Activated naive CD4-positive, alpha-beta T cell treated with anti-CD3 and anti-CD28 coated beads, Interleukin-2, amount 10 ng/mL, durations not matched to agents 7 days and 5 days (primary cell): ENCODE measurements at regions not wholly inside any gene's neighbourhood (a gene's known extent, or its start where the extent isn't known, plus 50 kb on each side); places are given as distances from the start of the nearest gene placed in this dataset.
"Not testable (repeated sequence)": the region's sequence is repeated elsewhere in the genome, so short reads cannot be mapped to it uniquely, and the experiment has no call there.

ENCODE experiments used
- CTCF ChIA-PET: fragments of 350-600 bp; sonication (Branson Sonifier 250); formaldehyde crosslinking; loops from one replicate; lab custom pipeline; 2021; ENCODE audit warnings: antibody characterized with exemption; lab: Charles Lee
- DNase-seq: peaks from one replicate; pipeline ENCODE4 v3.0.0-alpha.2; 2020
- H3K27ac Mint-ChIP-seq: one replicate; pipeline ENCODE4 v1.8.0; 2021; ENCODE audit warnings: mild to moderate bottlenecking, moderate library complexity, mixed read lengths
- H3K27me3 Mint-ChIP-seq: one replicate; pipeline ENCODE4 v1.8.0; 2021; ENCODE audit warnings: mild to moderate bottlenecking, mixed read lengths
- H3K36me3 Mint-ChIP-seq: one replicate; pipeline ENCODE4 v1.8.0; 2021; ENCODE audit warnings: mixed read lengths
- H3K4me1 Mint-ChIP-seq: one replicate; pipeline ENCODE4 v1.8.0; 2021; ENCODE audit warnings: mixed read lengths
- H3K4me3 Mint-ChIP-seq: one replicate; pipeline ENCODE4 v1.8.0; 2021; ENCODE audit warnings: mild to moderate bottlenecking, moderate library complexity, mixed read lengths
- H3K9me3 Mint-ChIP-seq: one replicate; pipeline ENCODE4 v1.8.0; 2021; ENCODE audit warnings: mixed read lengths

DNA sequence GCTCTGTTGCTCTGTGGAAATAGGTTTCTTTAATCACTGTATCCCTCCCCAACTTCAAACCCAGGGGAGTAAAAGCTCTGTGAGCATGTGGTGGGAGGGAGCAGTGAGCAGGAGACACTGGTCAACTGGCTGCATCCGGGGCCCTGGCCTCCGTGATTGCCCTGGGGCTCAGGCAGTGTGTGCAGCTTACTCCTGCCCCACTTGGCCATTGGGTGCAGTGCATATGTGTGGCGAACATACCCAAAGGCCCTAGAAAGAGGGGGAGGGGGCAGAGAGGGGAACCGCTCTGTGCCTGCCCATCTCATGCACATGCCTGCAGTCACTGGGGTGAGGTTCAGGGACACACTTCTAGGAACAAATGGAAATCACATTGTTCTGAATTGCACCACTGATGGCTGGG, 378.7 kb downstream of the ZBBX start:
- Mint-ChIP-seq H3K4me3 (no peak overlapping the region), H3K27me3 (no peaks in the 10 kb centered on the region), H3K4me1 (no peaks in the 10 kb centered on the region), H3K9me3 (peaks cover 10% of the 10 kb centered on the region), H3K36me3 (no peaks in the 10 kb centered on the region), H3K27ac (no peak overlapping the region)
- CTCF ChIA-PET, result no interaction called here
- no peak for DNase-seq

DNA sequence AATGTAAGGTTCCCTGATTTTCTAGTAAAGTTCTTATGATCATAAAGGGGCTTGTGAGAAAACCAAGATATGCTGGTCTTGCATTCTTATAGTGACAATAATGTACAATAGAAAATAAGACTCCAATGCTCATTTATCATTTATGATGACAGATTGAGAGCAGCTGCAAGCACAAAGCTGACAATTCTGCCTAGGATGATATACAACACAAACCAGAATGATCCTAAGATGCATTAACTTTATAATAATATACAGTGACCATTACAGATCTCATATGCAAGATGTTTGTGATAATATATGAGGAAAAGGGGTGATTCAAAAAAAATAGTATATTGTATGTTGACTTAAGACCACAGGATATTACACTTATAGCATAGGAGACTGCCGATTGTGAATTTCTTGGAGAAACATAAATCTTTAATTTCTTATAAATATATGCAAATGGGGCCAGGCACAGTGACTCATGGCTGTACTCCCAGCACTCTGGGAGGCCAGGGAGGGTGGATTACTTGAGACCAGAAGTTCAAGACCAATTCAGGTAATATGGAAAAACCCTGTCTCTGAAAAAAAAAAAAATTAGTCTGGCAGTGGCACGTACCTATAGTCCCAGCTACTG, 387.0 kb downstream of the ZBBX start:
- no peaks in the 10 kb centered on the region for H3K36me3 Mint-ChIP-seq
- H3K4me1 Mint-ChIP-seq, result no peaks in the 10 kb centered on the region
- CTCF ChIA-PET, result no interaction called here
- H3K27ac Mint-ChIP-seq, result no peak overlapping the region
- no peaks in the 10 kb centered on the region for H3K27me3 Mint-ChIP-seq
- H3K9me3 Mint-ChIP-seq, result no peaks in the 10 kb centered on the region
- no peak for DNase-seq
- no peak overlapping the region for H3K4me3 Mint-ChIP-seq

DNA sequence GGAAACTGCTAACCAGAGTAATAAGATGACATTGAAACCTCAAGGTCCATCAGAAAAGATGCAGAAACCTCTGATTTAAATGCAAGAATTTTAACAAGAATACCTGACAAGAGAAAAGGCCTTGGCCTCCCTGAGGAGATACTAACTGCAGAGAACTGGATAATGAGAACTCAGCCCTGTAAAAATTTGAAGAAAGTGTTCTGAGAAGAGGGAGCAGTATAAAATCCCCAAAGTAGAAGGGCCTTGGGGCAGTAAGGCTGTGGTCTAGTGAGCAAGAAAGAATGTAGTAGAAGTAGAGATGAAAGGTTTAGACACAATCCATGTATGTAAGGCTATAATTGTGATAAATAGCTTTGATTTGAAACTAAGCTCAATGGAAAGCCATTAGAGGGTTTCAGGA, 394.1 kb downstream of the ZBBX start:
- Mint-ChIP-seq H3K4me1 (no peaks in the 10 kb centered on the region), H3K27ac (no peak overlapping the region), H3K36me3 (no peaks in the 10 kb centered on the region), H3K27me3 (no peaks in the 10 kb centered on the region), H3K9me3 (no peaks in the 10 kb centered on the region), H3K4me3 (no peak overlapping the region)
- CTCF ChIA-PET, result interaction anchor here (0.7 kb wide), 1 partner anchor 110 kb away, joined by 3 read pairs; no protein-coding TSS in a partner anchor
- no peak for DNase-seq

DNA sequence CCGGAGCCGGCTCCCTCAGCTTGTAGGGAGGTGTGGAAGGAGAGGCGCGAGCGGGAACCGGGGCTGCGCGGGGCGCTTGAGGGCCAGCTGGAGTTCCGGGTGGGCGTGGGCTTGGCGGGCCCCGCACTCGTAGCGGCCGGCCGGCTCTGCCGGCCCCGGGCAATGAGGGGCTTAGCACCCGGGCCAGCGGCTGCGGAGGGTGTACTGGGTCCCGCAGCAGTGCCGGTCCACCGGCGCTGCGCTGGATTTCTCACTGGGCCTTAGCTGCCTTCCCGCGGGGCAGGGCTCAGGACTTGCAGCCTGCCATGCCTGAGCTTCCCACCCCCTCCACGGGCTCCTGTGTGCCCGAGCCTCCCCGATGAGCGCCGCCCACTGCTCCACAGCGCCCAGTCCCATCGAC, 404.3 kb downstream of the ZBBX start:
- H3K27me3 Mint-ChIP-seq, DNase-seq, H3K9me3 Mint-ChIP-seq, H3K4me3 Mint-ChIP-seq, H3K27ac Mint-ChIP-seq, H3K36me3 Mint-ChIP-seq, H3K4me1 Mint-ChIP-seq, CTCF ChIA-PET: not testable (repeated sequence)

DNA sequence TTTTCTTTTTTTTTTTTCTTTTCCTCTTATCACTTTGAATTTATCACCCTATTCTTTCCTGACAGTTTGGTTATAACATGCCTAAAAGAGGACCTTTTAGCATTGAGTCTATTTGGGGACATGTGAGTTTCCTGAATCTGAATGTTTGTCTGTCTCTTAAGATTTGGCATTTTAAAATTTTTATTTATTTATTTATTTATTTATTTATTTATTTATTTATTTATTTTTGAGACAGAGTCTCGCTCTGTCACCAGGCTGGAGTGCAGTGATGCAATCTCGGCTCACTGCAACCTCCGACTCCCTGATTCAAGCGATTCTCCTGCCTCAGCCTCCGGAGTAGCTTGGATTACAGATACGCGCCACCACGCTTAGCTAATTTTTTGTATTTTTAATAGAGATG, 412.4 kb downstream of the ZBBX start:
- H3K27me3 Mint-ChIP-seq, CTCF ChIA-PET: not testable (repeated sequence)

DNA sequence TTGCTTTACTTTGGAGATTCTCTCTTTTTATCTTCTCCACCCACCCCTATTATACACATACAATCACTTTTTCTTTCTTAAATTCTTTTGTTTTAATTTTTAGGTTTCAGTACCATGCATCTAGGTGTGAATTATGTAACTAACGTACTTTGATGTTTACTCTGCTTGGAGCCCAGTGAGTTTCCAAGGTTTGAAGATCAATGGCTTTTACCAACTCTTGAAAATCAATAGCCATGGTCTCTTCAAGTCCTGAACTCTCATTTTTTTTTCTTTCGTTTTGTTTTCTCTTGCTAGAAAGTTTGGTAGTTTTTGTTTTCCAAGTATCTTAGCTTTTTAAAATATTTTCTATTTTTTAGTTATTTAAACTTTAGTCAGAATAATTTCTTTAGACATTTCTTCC, 417.2 kb downstream of the ZBBX start:
- H3K36me3 Mint-ChIP-seq, result no peaks in the 10 kb centered on the region
- CTCF ChIA-PET, result no interaction called here

More for the DNA sequence above, 412.4 kb downstream of the ZBBX start:
- not testable (repeated sequence) for DNase-seq, H3K36me3 Mint-ChIP-seq, H3K4me3 Mint-ChIP-seq, H3K9me3 Mint-ChIP-seq, H3K27ac Mint-ChIP-seq, H3K4me1 Mint-ChIP-seq

DNA sequence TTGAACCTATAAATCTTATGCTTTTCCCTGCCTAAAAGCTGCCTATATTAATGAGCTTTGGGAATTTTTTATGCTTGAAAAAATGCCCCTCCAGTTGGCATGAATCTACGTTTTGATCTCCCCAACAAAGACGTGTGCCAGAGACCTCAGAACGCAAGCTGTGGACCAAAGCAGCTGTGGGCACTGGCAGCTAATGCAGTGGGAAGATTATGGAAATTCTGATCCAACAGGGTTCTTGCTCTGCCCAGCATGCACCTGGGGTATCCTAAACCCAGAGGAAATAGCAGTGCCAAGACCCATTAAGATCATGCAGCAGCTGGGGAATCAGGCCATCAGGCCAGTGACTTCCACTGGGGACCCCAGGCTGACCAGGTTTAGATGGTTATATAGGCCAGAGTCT, 423.0 kb downstream of the ZBBX start:
- Mint-ChIP-seq H3K4me3 (no peak overlapping the region), H3K4me1 (no peaks in the 10 kb centered on the region)

More for the DNA sequence above, 417.2 kb downstream of the ZBBX start:
- no peak for DNase-seq
- Mint-ChIP-seq H3K4me1 (no peaks in the 10 kb centered on the region), H3K27me3 (no peaks in the 10 kb centered on the region), H3K4me3 (no peak overlapping the region), H3K27ac (no peak overlapping the region), H3K9me3 (no peaks in the 10 kb centered on the region)

DNA sequence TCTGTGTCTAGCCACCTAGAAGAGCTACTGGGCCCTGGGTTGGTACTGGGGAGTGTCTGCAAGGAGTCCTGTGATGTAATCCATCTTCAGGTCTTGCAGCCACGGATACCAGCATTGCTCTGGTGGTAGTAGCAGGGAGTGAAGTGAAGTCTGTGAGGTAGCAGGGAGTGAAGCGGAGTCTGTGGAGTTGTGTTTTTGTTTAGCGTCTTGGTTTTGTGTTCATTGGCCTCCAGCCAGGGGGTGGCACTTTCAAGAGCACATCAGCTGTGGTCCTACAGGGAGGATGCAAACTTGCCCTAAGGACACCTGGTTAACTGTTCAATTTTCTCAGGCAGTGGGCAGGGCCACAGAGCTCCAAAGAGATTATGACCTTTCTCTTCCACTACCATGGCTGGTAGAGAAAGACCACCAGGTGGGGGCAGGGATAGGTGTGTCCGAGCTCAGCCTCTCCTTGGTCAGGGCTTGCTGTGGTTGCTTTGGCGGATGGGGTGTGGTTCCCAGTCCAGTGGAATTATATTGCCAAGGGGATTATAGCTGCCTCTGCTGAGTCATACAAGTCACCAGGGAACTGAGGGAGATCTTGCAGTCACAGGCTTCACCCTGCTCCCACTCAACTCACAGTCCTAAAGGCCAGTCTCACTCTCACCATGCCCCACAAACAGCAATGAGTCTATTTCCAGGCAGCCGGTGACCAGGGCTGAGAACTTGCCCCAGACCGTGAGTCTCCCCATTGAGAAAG, 424.7 kb downstream of the ZBBX start:
- H3K4me1 Mint-ChIP-seq, result no peaks in the 10 kb centered on the region
- DNase-seq, result no peak
- no peak overlapping the region for H3K27ac Mint-ChIP-seq
- H3K9me3 Mint-ChIP-seq, result peaks cover 15% of the 10 kb centered on the region
- no peaks in the 10 kb centered on the region for H3K27me3 Mint-ChIP-seq
- CTCF ChIA-PET, result no interaction called here
- no peaks in the 10 kb centered on the region for H3K36me3 Mint-ChIP-seq
- no peak overlapping the region for H3K4me3 Mint-ChIP-seq

More for the DNA sequence above, 423.0 kb downstream of the ZBBX start:
- DNase-seq, result no peak
- no peak overlapping the region for H3K27ac Mint-ChIP-seq
- H3K9me3 Mint-ChIP-seq, result peaks cover 9% of the 10 kb centered on the region
- H3K27me3 Mint-ChIP-seq, result no peaks in the 10 kb centered on the region
- H3K36me3 Mint-ChIP-seq, result no peaks in the 10 kb centered on the region
- CTCF ChIA-PET, result no interaction called here

DNA sequence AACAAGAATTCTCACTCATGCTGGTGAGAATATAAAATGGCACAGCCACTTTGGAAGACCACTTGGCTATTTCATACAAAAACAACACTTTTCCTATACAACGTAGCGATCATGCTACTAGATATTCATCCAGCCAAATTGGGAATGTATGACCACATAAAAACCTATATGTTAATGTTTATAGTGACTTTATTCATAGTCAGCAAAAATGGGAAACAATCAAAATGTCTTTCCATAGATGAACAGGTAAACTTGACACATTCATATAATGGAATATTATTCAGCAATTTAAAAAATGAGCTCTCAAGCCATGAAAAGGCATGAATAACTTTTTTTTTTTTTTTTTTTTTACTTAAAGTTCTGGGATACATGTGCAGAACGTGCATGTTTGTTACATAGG, 445.2 kb downstream of the ZBBX start:
- H3K9me3 Mint-ChIP-seq, result peaks cover 9% of the 10 kb centered on the region
- H3K4me1 Mint-ChIP-seq, result no peaks in the 10 kb centered on the region
- no peak overlapping the region for H3K27ac Mint-ChIP-seq
- no peak overlapping the region for H3K4me3 Mint-ChIP-seq
- CTCF ChIA-PET, result no interaction called here
- DNase-seq, result no peak
- H3K27me3 Mint-ChIP-seq, result no peaks in the 10 kb centered on the region
- no peaks in the 10 kb centered on the region for H3K36me3 Mint-ChIP-seq

DNA sequence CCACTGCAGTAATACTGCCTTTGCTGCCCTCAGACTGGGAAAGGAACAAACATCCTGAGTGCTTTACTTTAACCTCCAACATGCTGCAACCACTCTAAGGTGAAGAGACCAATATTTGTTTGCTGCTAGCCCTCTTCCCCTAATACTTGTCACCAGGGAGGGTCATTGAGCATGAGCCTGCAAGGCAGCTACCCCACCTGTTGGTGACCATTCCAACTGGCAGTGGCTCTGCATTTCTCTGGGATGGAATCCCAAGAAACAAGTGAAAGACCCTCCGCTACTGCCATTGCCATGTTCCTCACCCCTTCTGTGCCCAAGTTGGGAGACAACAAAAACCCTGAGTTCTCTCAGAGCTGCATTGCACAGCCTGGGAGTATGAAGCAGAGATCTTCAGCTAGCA, 462.7 kb downstream of the ZBBX start:
- Mint-ChIP-seq H3K4me1 (no peaks in the 10 kb centered on the region), H3K27ac (no peak overlapping the region), H3K36me3 (no peaks in the 10 kb centered on the region), H3K9me3 (peaks cover 22% of the 10 kb centered on the region), H3K4me3 (no peak overlapping the region), H3K27me3 (no peaks in the 10 kb centered on the region)
- no peak for DNase-seq
- CTCF ChIA-PET, result no interaction called here

DNA sequence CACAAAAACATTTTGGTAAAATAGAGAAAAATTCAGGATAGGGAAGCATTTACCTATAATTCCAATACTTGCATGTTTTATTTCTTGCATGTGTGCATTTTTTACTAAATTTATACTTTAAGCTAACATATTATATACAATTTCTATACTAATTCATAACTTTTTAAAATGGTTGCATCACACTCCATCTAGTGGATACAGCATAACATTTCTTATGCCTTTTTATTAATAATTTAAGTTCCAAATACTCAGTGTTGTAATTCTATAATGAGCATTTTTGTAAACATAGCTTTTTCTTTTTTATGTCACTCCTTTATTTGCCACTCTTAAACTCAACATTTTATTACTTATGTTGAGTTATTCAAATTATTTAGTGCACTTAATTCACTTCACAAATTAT, 477.7 kb downstream of the ZBBX start:
- Mint-ChIP-seq H3K36me3 (no peaks in the 10 kb centered on the region), H3K27me3 (no peaks in the 10 kb centered on the region), H3K27ac (no peak overlapping the region), H3K4me3 (no peak overlapping the region), H3K9me3 (peaks cover 21% of the 10 kb centered on the region), H3K4me1 (no peaks in the 10 kb centered on the region)
- CTCF ChIA-PET, result no interaction called here
- DNase-seq, result no peak

DNA sequence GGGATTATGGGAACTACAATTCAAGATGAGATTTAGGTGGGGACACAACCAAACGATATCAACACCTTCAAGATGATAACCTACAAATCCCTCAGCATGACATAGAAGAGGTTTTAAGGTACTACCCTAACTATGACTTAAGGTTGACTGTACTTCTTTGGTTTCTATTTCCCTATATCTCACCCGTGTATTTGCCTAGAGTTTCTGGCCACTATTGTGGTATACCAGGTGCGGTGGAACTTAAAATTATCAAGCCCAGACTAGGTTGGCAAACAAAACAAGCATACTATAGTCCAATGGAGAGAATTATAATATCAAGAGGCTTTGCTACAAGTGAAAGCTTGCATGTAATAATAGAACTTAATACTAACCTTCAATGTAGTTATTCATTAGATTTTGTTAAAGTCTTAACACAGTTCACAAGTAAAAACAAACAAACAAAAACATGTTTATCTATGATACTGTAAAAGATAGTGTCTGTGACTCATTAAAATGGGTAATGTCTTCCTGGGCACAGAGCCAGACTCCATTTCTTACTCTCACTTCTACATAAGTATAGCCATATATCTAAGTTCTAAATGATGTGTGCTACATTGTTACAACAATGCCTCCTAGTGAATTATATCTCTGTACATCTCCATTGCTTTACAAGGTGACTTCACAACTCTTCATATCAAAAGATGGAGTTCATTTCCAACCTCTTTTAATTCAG, 479.1 kb downstream of the ZBBX start:
- Mint-ChIP-seq H3K9me3 (peaks cover 17% of the 10 kb centered on the region), H3K27ac (no peak overlapping the region), H3K27me3 (no peaks in the 10 kb centered on the region), H3K4me3 (no peak overlapping the region), H3K36me3 (no peaks in the 10 kb centered on the region), H3K4me1 (no peaks in the 10 kb centered on the region)
- no peak for DNase-seq
- CTCF ChIA-PET, result no interaction called here

DNA sequence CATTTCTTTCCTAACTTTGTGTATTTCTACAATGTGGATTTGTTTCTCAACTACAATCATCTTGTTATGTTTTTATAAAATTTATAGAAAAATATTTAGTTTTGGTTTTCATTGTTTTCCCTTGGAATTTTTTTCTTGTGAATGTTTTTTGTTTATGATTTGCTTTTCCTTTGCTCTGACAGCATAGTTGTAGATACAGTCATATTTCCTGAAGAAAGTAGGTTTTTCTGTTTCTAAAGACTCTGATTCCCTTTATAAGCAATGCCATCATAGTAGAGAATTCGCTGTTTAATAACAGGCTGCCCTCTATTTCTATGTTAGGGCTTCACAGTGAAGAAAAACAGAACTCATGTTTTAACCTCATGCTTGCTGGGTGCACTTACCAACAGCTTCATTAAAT, 482.3 kb downstream of the ZBBX start:
- no peak for DNase-seq
- CTCF ChIA-PET, result no interaction called here
- no peaks in the 10 kb centered on the region for H3K4me1 Mint-ChIP-seq

DNA sequence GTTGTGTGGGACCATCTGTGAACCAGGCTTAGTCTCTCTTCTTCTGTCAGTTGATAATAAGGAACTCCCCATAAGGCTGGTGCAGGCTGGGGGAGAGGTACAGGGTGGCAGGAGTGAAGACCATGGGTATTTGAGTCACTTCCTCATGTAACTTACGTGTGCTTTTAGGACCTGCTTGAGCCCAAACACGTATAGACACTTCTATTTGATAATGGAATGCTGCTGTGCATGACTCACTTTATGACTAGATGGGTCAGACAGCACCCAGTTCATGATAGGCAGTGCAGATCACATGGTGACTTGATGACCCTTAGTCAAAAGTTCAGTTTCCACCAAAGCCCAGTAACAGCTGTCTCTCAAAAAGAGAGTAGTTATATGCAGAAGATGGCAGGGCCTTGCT, 490.9 kb downstream of the ZBBX start:
- H3K9me3 Mint-ChIP-seq, result peaks cover 11% of the 10 kb centered on the region
- H3K4me1 Mint-ChIP-seq, result no peaks in the 10 kb centered on the region
- no peaks in the 10 kb centered on the region for H3K36me3 Mint-ChIP-seq
- no peak overlapping the region for H3K27ac Mint-ChIP-seq
- CTCF ChIA-PET, result no interaction called here
- no peaks in the 10 kb centered on the region for H3K27me3 Mint-ChIP-seq
- no peak for DNase-seq
- H3K4me3 Mint-ChIP-seq, result no peak overlapping the region

More for the DNA sequence above, 482.3 kb downstream of the ZBBX start:
- Mint-ChIP-seq H3K27me3 (no peaks in the 10 kb centered on the region), H3K27ac (no peak overlapping the region), H3K9me3 (peaks cover 3% of the 10 kb centered on the region), H3K36me3 (no peaks in the 10 kb centered on the region), H3K4me3 (no peak overlapping the region)

DNA sequence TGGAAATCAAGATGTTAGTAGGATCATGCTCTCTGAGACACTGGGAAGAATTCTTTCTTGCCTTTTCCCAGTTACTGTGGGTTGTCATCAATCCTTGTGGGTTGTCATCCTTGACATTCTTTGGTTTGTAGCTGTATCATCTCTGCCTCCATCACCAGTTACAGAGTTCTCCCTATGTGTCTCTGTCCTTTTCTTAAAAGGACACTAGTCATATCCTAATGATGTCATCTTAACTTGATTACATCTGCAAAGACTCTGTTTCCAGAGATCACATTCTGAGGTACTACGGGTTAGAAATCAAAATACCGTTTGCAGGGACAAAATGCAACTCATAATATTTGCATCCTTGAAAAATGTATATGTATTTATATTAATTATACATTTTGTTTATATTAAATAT, 500.4 kb downstream of the ZBBX start:
- DNase-seq, result no peak
- H3K9me3 Mint-ChIP-seq, result peaks cover 5% of the 10 kb centered on the region
- CTCF ChIA-PET, result no interaction called here
- H3K4me1 Mint-ChIP-seq, result no peaks in the 10 kb centered on the region
- no peaks in the 10 kb centered on the region for H3K27me3 Mint-ChIP-seq
- no peaks in the 10 kb centered on the region for H3K36me3 Mint-ChIP-seq
- H3K27ac Mint-ChIP-seq, result no peak overlapping the region
- H3K4me3 Mint-ChIP-seq, result no peak overlapping the region
